ENCODE measurements at regions not wholly inside any gene's neighbourhood (a gene's known extent, or its start where the extent isn't known, plus 50 kb on each side); places are given as distances from the start of the nearest gene placed in this dataset.

- H3K4me3 ChIP-seq: no peak overlapping the region
- TF ChIP-seq, protein P1, sequence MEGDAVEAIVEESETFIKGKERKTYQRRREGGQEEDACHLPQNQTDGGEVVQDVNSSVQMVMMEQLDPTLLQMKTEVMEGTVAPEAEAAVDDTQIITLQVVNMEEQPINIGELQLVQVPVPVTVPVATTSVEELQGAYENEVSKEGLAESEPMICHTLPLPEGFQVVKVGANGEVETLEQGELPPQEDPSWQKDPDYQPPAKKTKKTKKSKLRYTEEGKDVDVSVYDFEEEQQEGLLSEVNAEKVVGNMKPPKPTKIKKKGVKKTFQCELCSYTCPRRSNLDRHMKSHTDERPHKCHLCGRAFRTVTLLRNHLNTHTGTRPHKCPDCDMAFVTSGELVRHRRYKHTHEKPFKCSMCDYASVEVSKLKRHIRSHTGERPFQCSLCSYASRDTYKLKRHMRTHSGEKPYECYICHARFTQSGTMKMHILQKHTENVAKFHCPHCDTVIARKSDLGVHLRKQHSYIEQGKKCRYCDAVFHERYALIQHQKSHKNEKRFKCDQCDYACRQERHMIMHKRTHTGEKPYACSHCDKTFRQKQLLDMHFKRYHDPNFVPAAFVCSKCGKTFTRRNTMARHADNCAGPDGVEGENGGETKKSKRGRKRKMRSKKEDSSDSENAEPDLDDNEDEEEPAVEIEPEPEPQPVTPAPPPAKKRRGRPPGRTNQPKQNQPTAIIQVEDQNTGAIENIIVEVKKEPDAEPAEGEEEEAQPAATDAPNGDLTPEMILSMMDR (IDR thresholded peaks at IDR 0.05): no peak
- TF ChIP-seq POLR2A (IDR thresholded peaks at IDR 0.05): no peak
- TF ChIP-seq EP300 (IDR thresholded peaks at IDR 0.05): no peak
- WGBS, 2 donors: 54 to 66% methylated on average over 3 of the region's 3 CpGs
- no peaks in the 10 kb centered on the region for H3K36me3 ChIP-seq
- H3K9me3 ChIP-seq: no peaks in the 10 kb centered on the region
- H3K4me1 ChIP-seq: peaks cover 0 to 11% (median 0%) of the 10 kb centered on the region in 4 donors
- DNase-seq (ENCODE audit: low spot score in 2 of 2): no peak
- H3K27ac ChIP-seq: no peak overlapping the region
- no peaks in the 10 kb centered on the region for H3K27me3 ChIP-seq
These were observed 156.3 kb upstream of the TMC3 start for GRCh38 chr15:81530271-81530691.

GRCh38 chr15:81529481-81529880, 155.5 kb upstream of the TMC3 start:
- Histone ChIP-seq H3K4me1 (peaks cover 0 to 11% (median 0%) of the 10 kb centered on the region in 4 donors), H3K27me3 (no peaks in the 10 kb centered on the region), H3K27ac (no peak overlapping the region), H3K4me3 (no peak overlapping the region), H3K9me3 (no peaks in the 10 kb centered on the region), H3K36me3 (no peaks in the 10 kb centered on the region)
- TF ChIP-seq, protein P1 (IDR thresholded peaks at IDR 0.05): no peak
- TF ChIP-seq POLR2A (IDR thresholded peaks at IDR 0.05) (no peak), EP300 (IDR thresholded peaks at IDR 0.05) (no peak)
- DNase-seq (ENCODE audit: low spot score in 2 of 2): no peak
- 74 to 78% methylated on average over 2 of the region's 2 CpGs for WGBS, 2 donors

DNA sequence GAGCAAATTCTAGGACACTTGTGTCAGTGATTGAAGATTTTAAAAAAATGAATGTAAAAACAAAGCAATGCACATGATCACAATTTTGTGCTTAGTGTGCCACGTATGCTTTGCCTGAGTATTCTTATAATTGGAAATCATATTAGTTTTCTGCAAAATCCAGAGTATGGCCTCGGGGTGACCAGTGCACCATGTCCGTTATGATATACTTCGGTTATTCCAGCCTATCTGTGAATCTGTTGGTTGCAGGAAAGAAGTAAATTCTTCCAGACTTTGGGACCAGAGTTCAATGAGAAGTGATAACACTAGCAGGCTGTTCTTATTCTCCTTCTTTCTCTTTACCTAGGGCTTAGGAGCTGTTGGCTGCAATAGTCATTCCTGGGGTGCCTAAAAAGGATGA, 152.0 kb upstream of the TMC3 start:
- Histone ChIP-seq H3K27ac (no peak overlapping the region), H3K36me3 (no peaks in the 10 kb centered on the region), H3K9me3 (no peaks in the 10 kb centered on the region), H3K27me3 (no peaks in the 10 kb centered on the region), H3K4me3 (no peak overlapping the region), H3K4me1 (peaks cover 0 to 5% (median 0%) of the 10 kb centered on the region in 4 donors)
- TF ChIP-seq POLR2A (IDR thresholded peaks at IDR 0.05) (no peak), EP300 (IDR thresholded peaks at IDR 0.05) (no peak)
- TF ChIP-seq, protein P1 (IDR thresholded peaks at IDR 0.05): no peak
- WGBS, 2 donors: 87 to 91% methylated on average over 4 of the region's 4 CpGs
- DNase-seq (ENCODE audit: low spot score in 2 of 2): no peak

GRCh38 chr15:81524496-81524895, 150.5 kb upstream of the TMC3 start:
- no peak for TF ChIP-seq POLR2A (IDR thresholded peaks at IDR 0.05)
- TF ChIP-seq, protein P1 (IDR thresholded peaks at IDR 0.05): no peak
- Histone ChIP-seq H3K4me1 (no peaks in the 10 kb centered on the region), H3K27ac (no peak overlapping the region), H3K9me3 (no peaks in the 10 kb centered on the region), H3K4me3 (no peak overlapping the region), H3K36me3 (no peaks in the 10 kb centered on the region), H3K27me3 (no peaks in the 10 kb centered on the region)
- no peak for DNase-seq (ENCODE audit: low spot score in 2 of 2)
- WGBS, 2 donors: 94 to 100% methylated on average over 1 of the region's 1 CpG

DNA sequence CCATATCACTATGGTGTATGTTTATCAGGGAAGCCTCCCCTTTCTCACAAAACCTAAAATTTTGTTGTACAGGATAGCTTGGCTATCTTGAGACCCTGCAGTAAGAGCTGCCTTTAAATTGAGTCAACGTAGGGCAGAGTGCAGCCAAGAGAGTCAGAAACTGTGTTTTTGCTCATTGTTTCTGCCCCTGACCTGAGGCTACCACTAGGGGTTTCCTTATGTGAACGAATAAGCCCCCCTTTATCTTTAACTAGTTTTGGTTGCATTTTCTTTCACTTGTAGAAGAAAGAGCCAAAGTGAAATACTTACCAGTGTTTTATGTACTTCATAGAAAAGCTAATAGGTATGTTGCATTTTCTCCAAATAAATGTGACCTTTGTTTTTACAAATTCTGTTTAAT, 149.9 kb upstream of the TMC3 start:
- H3K9me3 ChIP-seq: no peaks in the 10 kb centered on the region
- no peak overlapping the region for H3K4me3 ChIP-seq
- 61 to 68% methylated on average over 2 of the region's 2 CpGs for WGBS, 2 donors
- TF ChIP-seq, protein P1 (IDR thresholded peaks at IDR 0.05): no peak
- TF ChIP-seq POLR2A (IDR thresholded peaks at IDR 0.05) (no peak), EP300 (IDR thresholded peaks at IDR 0.05) (no peak)
- no peaks in the 10 kb centered on the region for H3K27me3 ChIP-seq
- no peaks in the 10 kb centered on the region for H3K36me3 ChIP-seq
- H3K27ac ChIP-seq: no peak overlapping the region
- H3K4me1 ChIP-seq: no peaks in the 10 kb centered on the region
- no peak for DNase-seq (ENCODE audit: low spot score in 2 of 2)
